Breast epithelium (tissue), 3 donors: ENCODE measurements at regions not wholly inside any gene's neighbourhood (a gene's known extent, or its start where the extent isn't known, plus 50 kb on each side); places are given as distances from the start of the nearest gene placed in this dataset.

Experiments
- CTCF ChIP-seq, 3 donors: fragments of 450-650 bp; IDR thresholded peaks; one replicate each; pipeline ENCODE4 v1.5.1; 2016 to 2017; ENCODE audit warnings: antibody characterized with exemption in 3 of 3, mild to moderate bottlenecking in 3 of 3, moderate library complexity in 3 of 3
- POLR2A ChIP-seq: fragments of 450-650 bp; IDR thresholded peaks from one replicate; pipeline ENCODE4 v1.6.1; 2016; ENCODE audit warnings: antibody characterized with exemption, mild to moderate bottlenecking, moderate library complexity

GRCh38 chr12:46523863-46524770 is 151.5 kb upstream of the SLC38A2 start:
- TF ChIP-seq CTCF (IDR thresholded peaks at IDR 0.05) (no peak), POLR2A (no peak)
